Ovary (tissue), 3 donors: ENCODE measurements at regions not wholly inside any gene's neighbourhood (a gene's known extent, or its start where the extent isn't known, plus 50 kb on each side); places are given as distances from the start of the nearest gene placed in this dataset.

Source experiments
- POLR2A ChIP-seq: fragments of 450-650 bp; IDR thresholded peaks from one replicate; pipeline ENCODE4 v1.6.1; 2017; ENCODE audit warnings: antibody characterized with exemption, mild to moderate bottlenecking, moderate library complexity
- TF ChIP-seq, protein P1 (sequence below), 3 donors: fragments of 450-650 bp in 2 of 3; fragments of 200-600 bp in 1 of 3; IDR thresholded peaks; one replicate each; pipeline versions ENCODE4 v1.5.1 to v1.8.0; 2016 to 2022; ENCODE audit warnings: antibody characterized with exemption in 3 of 3, mild to moderate bottlenecking in 1 of 3
- donor health status: DM: no; HTN: no; CAD: no.

DNA sequence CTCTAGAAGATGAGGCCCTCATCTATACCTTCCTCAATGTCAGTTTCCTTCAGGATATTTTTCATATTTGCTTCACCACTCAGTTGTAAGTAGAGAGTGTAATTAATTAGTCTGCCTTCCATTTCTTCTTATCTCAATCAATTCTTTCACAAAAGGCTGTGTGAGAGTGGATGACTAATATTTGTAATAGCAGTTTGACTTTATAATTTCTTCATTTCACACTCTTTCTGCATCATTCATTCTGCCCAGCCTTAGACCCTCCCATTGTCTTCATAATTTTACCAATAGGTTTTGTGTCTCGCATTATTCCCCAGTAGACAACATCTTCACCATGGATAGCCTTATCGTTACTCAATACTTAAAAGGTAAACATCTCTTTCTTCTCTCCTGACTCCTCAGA lies 1239.3 kb upstream of the MAP3K7 start:
- TF ChIP-seq, protein P1, sequence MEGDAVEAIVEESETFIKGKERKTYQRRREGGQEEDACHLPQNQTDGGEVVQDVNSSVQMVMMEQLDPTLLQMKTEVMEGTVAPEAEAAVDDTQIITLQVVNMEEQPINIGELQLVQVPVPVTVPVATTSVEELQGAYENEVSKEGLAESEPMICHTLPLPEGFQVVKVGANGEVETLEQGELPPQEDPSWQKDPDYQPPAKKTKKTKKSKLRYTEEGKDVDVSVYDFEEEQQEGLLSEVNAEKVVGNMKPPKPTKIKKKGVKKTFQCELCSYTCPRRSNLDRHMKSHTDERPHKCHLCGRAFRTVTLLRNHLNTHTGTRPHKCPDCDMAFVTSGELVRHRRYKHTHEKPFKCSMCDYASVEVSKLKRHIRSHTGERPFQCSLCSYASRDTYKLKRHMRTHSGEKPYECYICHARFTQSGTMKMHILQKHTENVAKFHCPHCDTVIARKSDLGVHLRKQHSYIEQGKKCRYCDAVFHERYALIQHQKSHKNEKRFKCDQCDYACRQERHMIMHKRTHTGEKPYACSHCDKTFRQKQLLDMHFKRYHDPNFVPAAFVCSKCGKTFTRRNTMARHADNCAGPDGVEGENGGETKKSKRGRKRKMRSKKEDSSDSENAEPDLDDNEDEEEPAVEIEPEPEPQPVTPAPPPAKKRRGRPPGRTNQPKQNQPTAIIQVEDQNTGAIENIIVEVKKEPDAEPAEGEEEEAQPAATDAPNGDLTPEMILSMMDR (IDR thresholded peaks at IDR 0.05): no peak
- no peak for TF ChIP-seq POLR2A
